H9 (cell line): ENCODE measurements at regions not wholly inside any gene's neighbourhood (a gene's known extent, or its start where the extent isn't known, plus 50 kb on each side); places are given as distances from the start of the nearest gene placed in this dataset.
"Not testable (repeated sequence)": the region's sequence is repeated elsewhere in the genome, so short reads cannot be mapped to it uniquely, and the experiment has no call there.

Experiments
- DNase-seq: peaks from one replicate; pipeline ENCODE4 v3.0.0-alpha.2; 2017
- H2AFZ ChIP-seq: one replicate; pipeline ENCODE4 v1.6.1; 2013; ENCODE audit warnings: mild to moderate bottlenecking, low read length, control low read depth, moderate library complexity
- H2AK5ac ChIP-seq: 2 replicates; pipeline ENCODE4 v1.6.1; 2013; ENCODE audit warnings: low read length, control low read depth, mixed read lengths; ENCODE audit not compliant: insufficient read length
- H2BK120ac ChIP-seq: one replicate; pipeline ENCODE4 v1.6.1; 2013; ENCODE audit warnings: low read depth, mild to moderate bottlenecking, low read length, control low read depth, inconsistent platforms; ENCODE audit not compliant: poor library complexity, severe bottlenecking
- H2BK12ac ChIP-seq: 2 replicates; pipeline ENCODE4 v1.6.1; 2013; ENCODE audit warnings: low read length, control low read depth, mixed read lengths, low read depth; ENCODE audit not compliant: insufficient read length
- H2BK15ac ChIP-seq: 2 replicates; pipeline ENCODE4 v1.6.1; 2013; ENCODE audit warnings: low read depth, low read length, control low read depth
- H2BK20ac ChIP-seq: one replicate; pipeline ENCODE4 v1.6.1; 2013; ENCODE audit warnings: low read depth, mild to moderate bottlenecking, low read length, control low read depth, inconsistent platforms; ENCODE audit not compliant: poor library complexity, severe bottlenecking
- H2BK5ac ChIP-seq: 2 replicates; pipeline ENCODE4 v1.6.1; 2013; ENCODE audit warnings: low read length, control low read depth, mixed read lengths; ENCODE audit not compliant: insufficient read length
- H3K14ac ChIP-seq: 2 replicates; pipeline ENCODE4 v1.6.1; 2013; ENCODE audit warnings: low read length, control low read depth; ENCODE audit not compliant: insufficient read depth
- H3K18ac ChIP-seq: 2 replicates; pipeline ENCODE4 v1.6.1; 2013; ENCODE audit warnings: low read depth, mild to moderate bottlenecking, mixed read lengths, low read length, control low read depth; ENCODE audit not compliant: insufficient read length
- H3K23ac ChIP-seq: 2 replicates; pipeline ENCODE4 v1.6.1; 2013; ENCODE audit warnings: low read length, control low read depth, mixed read lengths, low read depth; ENCODE audit not compliant: insufficient read length
- H3K23me2 ChIP-seq: 2 replicates; pipeline ENCODE4 v1.6.1; 2013; ENCODE audit warnings: low read depth, mild to moderate bottlenecking, mixed read lengths, low read length, control low read depth; ENCODE audit not compliant: insufficient read length, poor library complexity, severe bottlenecking
- H3K27ac ChIP-seq: 2 replicates; pipeline ENCODE4 v1.5.1; 2013; ENCODE audit warnings: low read length, control low read depth, mixed read lengths, low read depth; ENCODE audit not compliant: insufficient read length
- H3K27me3 ChIP-seq: 2 replicates; pipeline ENCODE4 v1.6.1; 2013; ENCODE audit warnings: low read length, control low read depth, inconsistent platforms; ENCODE audit not compliant: insufficient read depth
- H3K4ac ChIP-seq: 2 replicates; pipeline ENCODE4 v1.6.1; 2013; ENCODE audit warnings: low read depth, mild to moderate bottlenecking, control low read depth, inconsistent platforms, low read length, moderate library complexity
- H3K4me1 ChIP-seq: 2 replicates; pipeline ENCODE4 v1.6.1; 2013; ENCODE audit warnings: low read length, control low read depth, inconsistent platforms; ENCODE audit not compliant: insufficient read depth
- H3K4me2 ChIP-seq: 2 replicates; pipeline ENCODE4 v1.6.1; 2013; ENCODE audit warnings: low read length, control low read depth, mixed read lengths; ENCODE audit not compliant: insufficient read length, insufficient read depth
- H3K56ac ChIP-seq: 2 replicates; pipeline ENCODE4 v1.6.1; 2013; ENCODE audit warnings: low read depth, mild to moderate bottlenecking, mixed read lengths, low read length, control low read depth; ENCODE audit not compliant: insufficient read length
- H3K79me1 ChIP-seq: 2 replicates; pipeline ENCODE4 v1.6.1; 2013; ENCODE audit warnings: low read depth, mild to moderate bottlenecking, moderate library complexity, low read length, control low read depth, inconsistent platforms; ENCODE audit not compliant: insufficient read depth, poor library complexity, severe bottlenecking
- H3K79me2 ChIP-seq: 2 replicates; pipeline ENCODE4 v1.6.1; 2013; ENCODE audit warnings: low read length, control low read depth, inconsistent platforms; ENCODE audit not compliant: insufficient read depth
- H3K9ac ChIP-seq: 2 replicates; pipeline ENCODE4 v1.6.1; 2013; ENCODE audit warnings: low read length, control low read depth, mixed read lengths; ENCODE audit not compliant: insufficient read length; ENCODE audit errors: extremely low read depth
- H3K9me3 ChIP-seq: one replicate; pipeline ENCODE4 v1.6.1; 2013; ENCODE audit warnings: low read depth, low read length, inconsistent platforms; ENCODE audit not compliant: control insufficient read depth
- H3T11ph ChIP-seq: one replicate; pipeline ENCODE4 v1.6.1; 2013; ENCODE audit warnings: mild to moderate bottlenecking, low read length, control low read depth, inconsistent platforms
- H4K20me1 ChIP-seq: one replicate; pipeline ENCODE4 v1.6.1; 2013; ENCODE audit not compliant: control insufficient read depth, insufficient read length, insufficient read depth
- H4K5ac ChIP-seq: 2 replicates; pipeline ENCODE4 v1.6.1; 2013; ENCODE audit warnings: low read depth, mild to moderate bottlenecking, mixed read lengths, low read length, control low read depth; ENCODE audit not compliant: insufficient read length
- H4K8ac ChIP-seq: replicated peaks from 2 replicates; pipeline ENCODE4 v1.6.1; 2013; ENCODE audit warnings: low read length, control low read depth, mixed read lengths, low read depth; ENCODE audit not compliant: insufficient read length
- H4K91ac ChIP-seq: 2 replicates; pipeline ENCODE4 v1.6.1; 2013; ENCODE audit warnings: low read depth, mild to moderate bottlenecking, moderate library complexity, mixed read lengths, low read length, control low read depth; ENCODE audit not compliant: insufficient read length
- H3K27ac Mint-ChIP-seq, 3 experiments: 2 replicates in 2 of 3; 3 replicates in 1 of 3; pipeline ENCODE4 v1.8.0; 2020 to 2021; ENCODE audit warnings: mixed read lengths in 3 of 3, mild to moderate bottlenecking in 1 of 3, moderate library complexity in 1 of 3
- H3K27me3 Mint-ChIP-seq: 2 replicates; pipeline ENCODE4 v1.8.0; 2021; ENCODE audit warnings: low read depth, mild to moderate bottlenecking, moderate library complexity, mixed read lengths
- H3K36me3 Mint-ChIP-seq, 3 experiments: 2 replicates in 2 of 3; 3 replicates in 1 of 3; pipeline ENCODE4 v1.8.0; 2020 to 2021; ENCODE audit warnings: low read depth in 3 of 3, mixed read lengths in 3 of 3; ENCODE audit not compliant: insufficient read depth in 1 of 3
- H3K4me1 Mint-ChIP-seq, 2 experiments: 2 replicates each; pipeline ENCODE4 v1.8.0; 2020; ENCODE audit warnings: mixed read lengths in 2 of 2
- H3K4me3 Mint-ChIP-seq, 2 experiments: 2 replicates in 1 of 2; 3 replicates in 1 of 2; pipeline ENCODE4 v1.8.0; 2020 to 2021; ENCODE audit warnings: mild to moderate bottlenecking in 2 of 2, mixed read lengths in 2 of 2, moderate library complexity in 1 of 2
- H3K9me3 Mint-ChIP-seq, 2 experiments: 2 replicates in 1 of 2; 3 replicates in 1 of 2; pipeline ENCODE4 v1.8.0; 2020; ENCODE audit warnings: mild to moderate bottlenecking in 2 of 2, mixed read lengths in 2 of 2, moderate library complexity in 1 of 2
- CTCF ChIP-seq: fragments of 200-600 bp; sonication (generic); conservative IDR thresholded peaks from 3 replicates; pipeline ENCODE4 v1.8.0; 2021; ENCODE audit warnings: antibody characterized with exemption, mild to moderate bottlenecking
- WGBS: extraction: QIAGEN DNeasy Blood & Tissue Kit; methylation state at CpG from one replicate; pipeline ENCODE4 v1.1.7; 2013; ENCODE audit warnings: missing lambda C conversion rate, low lambda C conversion rate, mixed read lengths; ENCODE audit not compliant: insufficient read length; ENCODE audit errors: extremely low coverage; 5-methylcytosine and 5-hydroxymethylcytosine counted together

- Histone ChIP-seq H3K27ac (no peak overlapping the region), H2BK20ac (no peak overlapping the region), H3K23ac (no peak overlapping the region), H3K56ac (no peak overlapping the region), H2BK15ac (no peak overlapping the region), H3T11ph (no peak overlapping the region), H3K79me2 (no peaks in the 10 kb centered on the region), H2AK5ac (no peak overlapping the region), H3K9ac (no peak overlapping the region), H2AFZ (no peak overlapping the region), H3K4me2 (no peak overlapping the region), H3K9me3 (no peaks in the 10 kb centered on the region), H3K18ac (no peak overlapping the region), H3K4me1 (no peaks in the 10 kb centered on the region), H4K91ac (no peak overlapping the region), H3K79me1 (no peaks in the 10 kb centered on the region), H2BK5ac (no peak overlapping the region), H2BK120ac (no peak overlapping the region), H3K14ac (no peak overlapping the region), H3K27me3 (no peaks in the 10 kb centered on the region), H3K4ac (no peak overlapping the region), H2BK12ac (no peak overlapping the region), H4K5ac (no peak overlapping the region), H3K23me2 (no peaks in the 10 kb centered on the region), H4K20me1 (no peaks in the 10 kb centered on the region), H4K8ac (no peak overlapping the region)
- TF ChIP-seq CTCF = no peak
- Mint-ChIP-seq H3K36me3 (peaks cover 5 to 22% (median 6%) of the 10 kb centered on the region in 3 experiments; a peak in 6 of 7 replicates), H3K27me3 (no peaks in the 10 kb centered on the region), H3K27ac (no peak overlapping the region), H3K9me3 (peaks cover 9 to 11% of the 10 kb centered on the region in 2 experiments), H3K4me3 (no peak overlapping the region), H3K4me1 (peaks cover 26 to 31% of the 10 kb centered on the region in 2 experiments)
- no peak for DNase-seq
- WGBS = no CpG with 5 or more reads among the region's 3 CpGs
These were observed 198.8 kb upstream of the ANXA10 start for GRCh38 chr4:167893531-167893930.

- not testable (repeated sequence) for H3K79me1 ChIP-seq, H3K18ac ChIP-seq, H2BK120ac ChIP-seq, H3K27me3 ChIP-seq, H3K27ac ChIP-seq, H2AK5ac ChIP-seq, H3K56ac ChIP-seq, H3T11ph ChIP-seq, H3K79me2 ChIP-seq, DNase-seq, H2BK5ac ChIP-seq, H3K23ac ChIP-seq, H4K20me1 ChIP-seq, H3K14ac ChIP-seq, H4K8ac ChIP-seq, H3K23me2 ChIP-seq, H3K27me3 Mint-ChIP-seq, H2BK20ac ChIP-seq, H3K9me3 Mint-ChIP-seq, H2BK12ac ChIP-seq, H3K4me3 Mint-ChIP-seq, H3K9me3 ChIP-seq, H4K91ac ChIP-seq, H2BK15ac ChIP-seq, H2AFZ ChIP-seq, H3K4me1 ChIP-seq, H3K4ac ChIP-seq, H3K9ac ChIP-seq, H3K4me2 ChIP-seq, H4K5ac ChIP-seq
- no CpG with 5 or more reads among the region's 3 CpGs for WGBS
- Mint-ChIP-seq H3K4me1 (peaks cover 26 to 31% of the 10 kb centered on the region in 2 experiments), H3K27ac (peak overlapping the region in 1 of 3 experiments; percentile 96; a peak in 2 of 7 replicates), H3K36me3 (peaks cover 0 to 10% (median 0%) of the 10 kb centered on the region in 3 experiments; a peak in 3 of 7 replicates)
These were observed 196.1 kb upstream of the ANXA10 start for GRCh38 chr4:167896260-167896659.
